ENCODE measurements at regions not wholly inside any gene's neighbourhood (a gene's known extent, or its start where the extent isn't known, plus 50 kb on each side); places are given as distances from the start of the nearest gene placed in this dataset.

- no peak for TF ChIP-seq EP300 (IDR thresholded peaks at IDR 0.05; ENCODE audit: low read depth in 2 of 2, low read length in 2 of 2)
- TF ChIP-seq EP300 (CRISPR knock-in tag; IDR thresholded peaks at IDR 0.05; ENCODE audit: borderline replicate concordance), result no peak
- TF ChIP-seq RAD21 (CRISPR knock-in tag; IDR thresholded peaks at IDR 0.05), result no peak
- no peak for TF ChIP-seq NR3C1 (CRISPR knock-in tag; IDR thresholded peaks at IDR 0.05)
- TF ChIP-seq, protein P1, sequence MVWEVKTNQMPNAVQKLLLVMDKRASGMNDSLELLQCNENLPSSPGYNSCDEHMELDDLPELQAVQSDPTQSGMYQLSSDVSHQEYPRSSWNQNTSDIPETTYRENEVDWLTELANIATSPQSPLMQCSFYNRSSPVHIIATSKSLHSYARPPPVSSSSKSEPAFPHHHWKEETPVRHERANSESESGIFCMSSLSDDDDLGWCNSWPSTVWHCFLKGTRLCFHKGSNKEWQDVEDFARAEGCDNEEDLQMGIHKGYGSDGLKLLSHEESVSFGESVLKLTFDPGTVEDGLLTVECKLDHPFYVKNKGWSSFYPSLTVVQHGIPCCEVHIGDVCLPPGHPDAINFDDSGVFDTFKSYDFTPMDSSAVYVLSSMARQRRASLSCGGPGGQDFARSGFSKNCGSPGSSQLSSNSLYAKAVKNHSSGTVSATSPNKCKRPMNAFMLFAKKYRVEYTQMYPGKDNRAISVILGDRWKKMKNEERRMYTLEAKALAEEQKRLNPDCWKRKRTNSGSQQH (CRISPR knock-in tag; IDR thresholded peaks at IDR 0.05; ENCODE audit: low read depth), result no peak
- TF ChIP-seq, protein P2, sequence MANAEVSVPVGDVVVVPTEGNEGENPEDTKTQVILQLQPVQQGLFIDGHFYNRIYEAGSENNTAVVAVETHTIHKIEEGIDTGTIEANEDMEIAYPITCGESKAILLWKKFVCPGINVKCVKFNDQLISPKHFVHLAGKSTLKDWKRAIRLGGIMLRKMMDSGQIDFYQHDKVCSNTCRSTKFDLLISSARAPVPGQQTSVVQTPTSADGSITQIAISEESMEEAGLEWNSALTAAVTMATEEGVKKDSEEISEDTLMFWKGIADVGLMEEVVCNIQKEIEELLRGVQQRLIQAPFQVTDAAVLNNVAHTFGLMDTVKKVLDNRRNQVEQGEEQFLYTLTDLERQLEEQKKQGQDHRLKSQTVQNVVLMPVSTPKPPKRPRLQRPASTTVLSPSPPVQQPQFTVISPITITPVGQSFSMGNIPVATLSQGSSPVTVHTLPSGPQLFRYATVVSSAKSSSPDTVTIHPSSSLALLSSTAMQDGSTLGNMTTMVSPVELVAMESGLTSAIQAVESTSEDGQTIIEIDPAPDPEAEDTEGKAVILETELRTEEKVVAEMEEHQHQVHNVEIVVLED (CRISPR knock-in tag; IDR thresholded peaks at IDR 0.05; ENCODE audit: borderline replicate concordance), result no peak
- no peak for TF ChIP-seq ETV6 (CRISPR knock-in tag; conservative IDR thresholded peaks at IDR 0.05)
- TF ChIP-seq HOXD1 (CRISPR knock-in tag; IDR thresholded peaks at IDR 0.05), result no peak
Observed at GRCh38 chr7:108642126-108642525, 72.5 kb downstream of the DNAJB9 start.
